Middle frontal gyrus (tissue), 1 donor: ENCODE measurements at regions not wholly inside any gene's neighbourhood (a gene's known extent, or its start where the extent isn't known, plus 50 kb on each side); places are given as distances from the start of the nearest gene placed in this dataset.

Experiments
- DNase-seq: peaks from one replicate; pipeline ENCODE4 v3.0.0-alpha.2; 2015; ENCODE audit warnings: low spot score; ENCODE audit errors: extremely low spot score

DNA sequence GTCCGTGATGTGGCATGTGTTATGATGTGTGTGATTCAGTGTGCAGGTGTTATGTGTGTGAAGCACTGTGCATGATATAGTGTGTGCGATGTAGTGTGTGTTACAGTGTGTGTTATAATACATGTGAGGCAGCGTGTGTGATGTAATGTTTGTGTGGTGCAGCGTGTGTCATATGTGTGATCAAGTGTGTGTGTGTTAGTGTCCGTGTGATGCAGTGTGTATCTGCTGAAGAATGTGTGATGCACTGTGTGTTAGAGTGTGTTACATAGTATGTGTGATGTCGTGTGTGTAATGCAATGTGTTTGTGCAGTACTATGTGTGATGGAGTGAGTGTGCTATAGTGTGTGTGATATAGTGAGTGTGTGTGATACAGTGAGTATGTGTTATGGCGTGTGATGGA is 182.8 kb upstream of the SOX11 start:
- DNase-seq = no peak

DNA sequence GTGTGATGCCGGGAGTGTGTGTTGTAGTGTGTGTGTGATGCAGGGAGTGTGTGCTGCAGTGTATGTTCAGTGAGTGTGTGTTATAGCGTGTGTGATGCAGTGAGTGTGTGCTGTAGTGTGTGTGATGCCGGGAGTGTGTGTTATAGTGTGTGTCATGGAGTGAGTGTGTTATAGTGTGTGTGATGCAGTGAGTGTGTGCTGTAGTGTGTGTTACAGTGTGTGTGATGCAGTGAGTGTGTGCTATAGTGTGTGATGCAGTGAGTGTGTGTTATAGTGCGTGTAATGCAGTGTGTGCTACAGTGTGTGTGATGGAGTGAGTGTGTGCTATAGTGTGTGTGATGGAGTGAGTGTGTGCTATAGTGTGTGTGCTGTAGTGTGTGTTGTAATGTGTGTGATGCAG is 182.1 kb upstream of the SOX11 start:
- no peak for DNase-seq

DNA sequence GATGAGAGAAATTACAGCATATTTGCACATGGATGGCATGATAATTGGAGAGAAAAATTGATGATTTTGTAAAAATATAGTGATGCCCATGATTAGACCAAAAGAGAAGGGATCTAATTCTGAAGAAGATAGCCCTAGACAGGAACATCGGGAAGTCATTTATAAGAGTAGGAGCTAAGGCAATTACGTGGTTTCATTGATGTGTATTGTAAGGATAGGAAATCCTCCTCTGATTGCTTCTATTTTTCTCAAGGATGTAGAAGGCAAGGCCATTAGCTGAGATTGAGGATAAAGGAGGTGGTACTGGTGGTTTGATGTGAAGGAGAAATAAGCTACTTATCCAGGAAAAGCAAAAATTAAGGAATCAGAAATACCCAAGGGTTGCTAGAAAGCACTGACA is 176.5 kb upstream of the SOX11 start:
- DNase-seq = no peak

DNA sequence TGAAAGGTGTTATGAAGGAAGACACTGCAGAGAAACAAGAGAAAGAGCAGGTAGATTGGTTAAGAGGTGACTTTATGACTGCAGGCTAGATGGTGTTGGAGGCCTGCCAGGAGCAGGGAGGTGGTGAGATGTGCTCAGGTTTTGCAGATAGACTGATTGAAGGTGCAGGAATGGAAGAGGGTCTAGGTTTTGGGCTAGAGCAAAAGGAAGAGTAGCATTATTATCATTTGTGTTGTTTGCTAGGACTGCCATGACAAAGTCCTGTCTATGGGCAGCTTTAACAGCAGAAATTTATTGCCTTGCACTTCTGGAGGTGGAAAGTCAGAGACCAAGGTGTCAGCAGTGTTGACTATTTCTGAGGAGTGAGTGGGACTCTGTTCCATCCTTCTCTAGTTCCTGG is 172.9 kb upstream of the SOX11 start:
- no peak for DNase-seq

DNA sequence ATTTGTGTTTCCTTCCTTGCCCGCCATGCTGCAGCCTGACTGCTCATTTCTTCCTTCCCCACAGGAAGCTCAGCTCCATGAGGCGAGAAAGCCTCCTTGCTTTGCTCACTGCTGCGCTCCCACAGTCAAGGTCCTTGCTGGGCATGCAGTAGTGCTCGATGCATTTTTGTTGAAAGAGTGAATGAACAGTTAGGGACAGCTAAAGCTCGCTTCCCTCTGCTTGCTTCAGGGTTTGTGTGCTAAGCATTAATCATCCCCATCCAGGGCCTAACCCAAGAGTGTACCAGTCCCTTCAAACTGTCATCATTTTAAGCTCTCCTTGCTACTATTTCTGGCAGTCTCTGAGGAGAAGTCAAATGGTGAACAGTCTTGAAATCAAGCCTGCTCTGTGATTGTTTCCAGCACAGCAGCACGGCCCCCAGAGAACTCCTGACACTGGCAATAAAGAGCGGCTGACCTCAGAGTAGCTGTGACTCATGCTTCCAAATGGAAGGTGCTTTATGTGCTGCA is 171.7 kb upstream of the SOX11 start:
- no peak for DNase-seq

DNA sequence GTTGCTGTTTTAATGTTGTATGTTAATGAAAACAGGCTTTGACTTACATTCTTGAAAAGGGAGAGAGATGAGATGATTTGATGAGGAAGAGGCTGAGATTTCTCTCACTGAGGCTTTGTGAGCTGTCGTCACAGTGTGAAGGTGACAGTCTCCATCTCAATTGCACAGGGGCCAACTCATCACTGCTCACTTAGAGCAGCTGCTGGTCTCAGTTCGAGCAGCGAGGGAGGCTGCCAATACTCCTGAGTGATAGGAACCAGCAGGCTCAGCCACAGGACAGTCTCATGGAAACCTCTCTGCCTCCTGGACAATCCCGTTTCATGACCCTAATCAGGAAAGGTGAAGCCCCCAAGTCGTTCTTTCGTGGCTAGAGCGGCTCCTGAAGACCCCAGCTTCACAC is 170.7 kb upstream of the SOX11 start:
- DNase-seq = no peak

DNA sequence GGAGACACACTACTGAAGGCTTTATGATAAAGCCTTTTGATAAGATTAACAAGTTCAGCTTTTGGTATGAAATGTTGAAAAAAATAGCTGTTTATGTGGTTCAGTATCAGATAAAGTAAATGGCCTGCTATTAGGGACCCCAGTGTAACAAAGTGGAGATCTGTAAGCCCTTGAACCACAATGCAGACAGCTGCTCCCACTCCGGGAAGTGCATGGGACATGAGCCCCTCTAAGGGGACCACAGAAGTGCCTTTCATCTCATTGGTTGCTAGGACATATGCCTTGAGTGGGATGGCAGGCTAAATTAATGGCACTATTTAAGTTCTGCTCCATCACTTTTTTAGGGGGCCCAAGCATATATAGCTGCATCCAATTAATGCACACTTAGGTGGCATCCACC is 167.6 kb upstream of the SOX11 start:
- no peak for DNase-seq

DNA sequence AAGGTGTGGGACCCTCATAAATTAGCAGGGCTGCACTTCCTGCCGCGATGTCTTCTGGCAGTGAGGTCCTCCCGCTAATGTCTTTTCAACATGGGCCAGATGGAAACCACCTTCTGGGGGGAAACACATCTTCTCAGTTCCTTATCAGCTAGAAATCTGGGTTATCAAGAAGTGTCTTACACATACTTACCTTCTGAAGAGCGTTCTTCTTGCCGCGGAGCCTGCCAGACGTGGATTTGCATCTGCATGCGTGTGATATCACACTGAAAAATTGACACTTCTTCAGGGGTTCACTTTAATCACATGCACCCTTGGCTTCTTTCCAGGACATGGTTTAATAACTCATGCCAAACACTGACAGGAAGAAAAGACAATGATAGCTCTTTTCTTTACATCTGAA is 163.5 kb upstream of the SOX11 start:
- no peak for DNase-seq

DNA sequence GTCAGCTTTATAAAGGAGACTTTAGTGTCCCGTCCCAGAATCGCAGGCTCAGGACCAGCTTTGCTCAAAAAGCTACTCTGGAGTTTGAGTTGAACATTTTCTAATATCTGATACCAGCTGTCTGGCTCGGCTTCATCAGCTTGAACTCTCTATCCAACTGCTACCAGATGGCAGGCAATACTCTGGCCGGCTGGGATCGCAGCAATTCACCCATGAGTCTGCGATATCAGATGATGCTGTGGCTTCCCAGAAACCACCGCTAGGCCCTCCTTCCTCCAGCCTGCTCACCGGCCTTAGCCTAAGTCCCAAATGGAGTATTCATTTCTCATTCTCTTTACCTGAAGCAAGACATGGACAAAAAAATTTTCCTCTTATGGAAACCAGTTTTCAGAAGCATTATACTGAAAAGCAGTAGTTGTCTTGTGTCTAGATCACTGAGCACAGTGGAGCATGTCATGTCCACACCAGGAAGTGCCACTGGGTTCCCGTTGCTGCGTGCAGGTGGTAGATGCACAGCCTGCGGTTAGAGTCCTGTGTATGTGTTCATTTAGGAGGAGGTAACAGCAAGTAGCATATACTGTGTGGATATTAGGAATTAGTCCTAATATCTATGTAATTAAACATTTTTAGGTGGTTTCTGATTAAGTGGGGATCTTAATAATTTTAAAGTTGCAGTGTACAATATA is 162.0 kb upstream of the SOX11 start:
- no peak for DNase-seq

DNA sequence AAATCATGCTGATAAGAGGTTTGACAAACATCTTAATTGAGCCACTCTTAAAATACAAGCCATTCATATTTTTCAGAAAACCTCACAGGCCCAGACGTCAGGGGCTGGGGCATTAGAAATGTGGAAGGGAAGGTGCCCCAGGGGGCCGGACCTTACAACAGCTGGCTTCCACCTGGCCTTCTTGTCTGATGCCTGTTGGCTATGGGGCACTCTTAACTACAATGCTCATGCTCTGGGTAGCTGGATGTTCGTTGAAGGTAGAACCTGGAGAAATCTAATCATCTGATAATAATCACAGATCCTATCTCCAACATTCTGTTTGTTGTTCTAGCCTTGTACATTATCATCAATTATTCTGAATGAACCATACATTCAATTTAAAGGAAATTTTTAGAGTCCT is 156.9 kb upstream of the SOX11 start:
- DNase-seq = no peak

DNA sequence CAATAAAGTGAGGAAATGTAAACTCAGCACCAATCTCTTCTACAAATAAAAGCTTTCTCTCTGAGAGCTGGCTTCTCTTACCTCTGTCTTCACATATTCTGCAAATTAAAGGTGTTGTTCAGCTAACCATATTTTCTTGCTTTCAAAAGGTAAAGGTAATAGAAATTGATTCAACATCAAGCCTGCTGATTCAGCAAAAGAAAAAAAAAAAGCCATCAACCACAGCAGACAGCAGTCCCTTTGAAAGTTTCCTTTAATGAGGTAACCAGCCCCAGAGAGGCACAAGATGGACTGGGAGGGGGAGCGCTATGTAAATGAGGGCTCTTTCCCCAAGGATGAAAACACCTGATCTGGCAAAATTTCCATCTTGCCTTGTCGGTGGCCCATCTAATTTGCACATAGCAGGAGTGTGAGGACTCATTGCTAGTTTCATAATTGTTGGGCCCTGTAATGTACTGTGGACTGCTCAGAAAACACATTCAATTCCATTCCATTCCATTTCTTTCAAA is 154.9 kb upstream of the SOX11 start:
- DNase-seq = no peak

DNA sequence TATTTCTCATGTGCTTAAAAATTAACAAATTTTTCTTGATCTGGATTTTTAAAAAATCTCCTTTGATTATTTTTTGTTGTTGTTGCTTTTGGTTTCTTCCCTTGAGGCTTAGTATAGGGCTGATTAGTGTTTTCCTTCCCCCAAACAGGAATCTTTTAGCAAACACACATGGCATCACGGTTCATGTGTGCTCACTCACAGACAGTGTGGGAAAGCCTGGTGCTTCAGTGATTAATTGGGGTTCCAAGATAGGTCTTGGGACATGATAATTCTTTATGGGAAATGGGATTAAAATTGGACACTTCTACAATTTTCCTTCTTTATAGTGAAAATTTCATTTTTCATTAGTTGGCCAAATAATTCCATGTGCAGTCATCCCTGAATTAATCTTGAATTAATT is 153.9 kb upstream of the SOX11 start:
- DNase-seq = no peak

DNA sequence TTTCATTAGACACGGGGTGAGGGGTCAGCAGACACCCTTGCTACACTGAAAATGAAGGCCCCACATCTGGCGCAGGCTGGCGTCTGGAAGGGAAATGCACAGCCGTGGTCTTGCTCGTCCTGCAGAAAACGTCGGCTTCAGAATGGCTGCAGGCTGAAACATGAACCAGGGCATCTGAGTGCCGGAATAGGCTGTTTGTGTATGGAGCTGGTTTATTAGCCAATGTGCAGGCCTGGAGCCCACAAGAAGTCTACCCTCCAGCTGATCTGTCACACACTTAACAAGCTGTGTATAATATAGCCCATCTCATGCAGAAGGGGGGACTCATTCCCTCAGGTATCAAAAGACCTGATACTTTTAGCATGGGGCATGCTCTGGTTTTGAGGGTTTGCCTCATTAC is 153.4 kb upstream of the SOX11 start:
- no peak for DNase-seq

DNA sequence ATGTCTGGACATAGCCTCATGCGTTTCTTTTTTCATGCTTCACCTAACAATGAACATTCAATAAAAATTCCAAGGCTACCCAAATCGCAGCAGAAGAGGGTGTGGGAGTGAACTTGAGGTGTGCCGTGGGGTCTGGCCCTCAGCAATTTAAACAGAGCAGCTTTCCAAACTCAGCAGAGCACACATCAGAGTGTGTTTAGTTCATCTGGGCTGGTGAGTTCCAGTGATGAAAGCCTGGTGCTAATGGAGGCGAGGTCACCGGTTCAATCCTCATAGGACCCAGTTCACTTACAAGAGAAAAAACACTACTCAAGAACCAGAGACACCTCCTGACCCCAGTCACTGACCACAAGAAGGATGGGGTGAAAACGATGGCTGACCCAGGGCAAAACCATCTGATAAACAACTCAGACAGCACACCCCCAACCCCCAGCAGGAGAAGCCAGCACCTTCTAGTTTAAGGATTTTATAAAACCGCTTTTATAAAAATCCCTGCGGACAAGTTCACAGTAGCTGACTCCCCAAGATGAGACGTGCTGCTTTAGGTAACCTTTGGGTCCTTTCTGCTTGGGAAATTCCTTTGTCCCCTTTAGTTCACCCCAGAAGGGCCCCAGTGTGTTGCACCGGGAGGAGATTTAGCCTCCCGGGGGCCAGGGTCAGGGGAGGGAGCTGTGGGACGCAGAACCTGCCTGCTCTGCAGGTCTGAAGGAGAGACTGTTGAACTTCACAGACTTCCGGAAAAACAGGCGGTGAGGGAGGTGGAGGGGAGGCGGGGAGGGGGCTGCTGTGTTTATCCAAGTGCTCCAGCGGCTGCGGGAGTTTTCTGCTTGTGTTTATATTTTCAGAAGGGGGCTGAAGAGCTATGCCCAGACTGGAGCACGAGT is 152.7 kb upstream of the SOX11 start:
- DNase-seq = no peak

DNA sequence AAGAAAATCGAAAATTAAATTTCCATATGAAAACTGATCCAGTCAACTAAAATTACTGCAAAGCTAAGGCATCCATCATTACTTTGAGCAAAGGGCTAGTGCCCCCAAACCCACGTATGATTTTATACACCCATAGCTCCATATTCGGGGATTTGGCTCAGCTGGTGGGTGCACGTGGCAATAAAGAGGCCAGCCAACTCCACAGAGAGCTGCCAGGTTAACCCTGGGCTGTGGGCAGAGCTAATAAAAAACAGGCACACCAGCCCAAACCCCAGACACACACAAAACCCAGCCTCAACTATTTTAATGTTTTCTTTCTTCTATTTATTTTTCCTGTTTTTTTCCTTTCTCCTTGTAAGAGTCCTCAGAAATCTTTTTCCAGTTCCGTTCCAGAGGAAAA is 151.3 kb upstream of the SOX11 start:
- DNase-seq = no peak

DNA sequence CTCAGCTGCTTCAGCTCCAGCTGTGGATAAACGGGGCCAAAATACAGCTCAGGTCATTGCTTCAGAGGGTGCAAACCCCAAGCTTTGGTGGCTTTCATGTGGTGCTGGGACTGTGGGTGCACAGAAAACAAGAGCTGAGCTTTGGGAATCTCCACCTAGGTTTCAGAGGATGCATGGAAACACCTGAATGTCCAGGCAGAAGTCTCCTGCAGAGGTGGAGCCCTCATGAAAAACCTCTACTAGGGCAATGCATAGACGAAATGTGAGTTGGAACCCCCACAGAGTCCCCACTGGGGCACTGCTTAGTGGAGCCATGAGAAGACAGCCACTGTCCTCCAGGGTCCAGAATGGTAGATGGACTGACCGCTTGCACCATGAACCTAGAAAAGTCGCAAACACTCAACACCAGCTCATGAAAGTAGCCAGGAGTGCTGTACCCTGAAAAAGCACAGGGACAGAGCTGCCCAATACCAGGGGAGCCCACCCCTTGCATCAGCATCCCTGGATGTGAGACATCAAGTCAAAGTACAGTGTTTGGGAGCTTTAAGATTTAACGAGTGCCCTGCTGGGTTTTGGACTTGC is 147.9 kb upstream of the SOX11 start:
- DNase-seq = no peak

DNA sequence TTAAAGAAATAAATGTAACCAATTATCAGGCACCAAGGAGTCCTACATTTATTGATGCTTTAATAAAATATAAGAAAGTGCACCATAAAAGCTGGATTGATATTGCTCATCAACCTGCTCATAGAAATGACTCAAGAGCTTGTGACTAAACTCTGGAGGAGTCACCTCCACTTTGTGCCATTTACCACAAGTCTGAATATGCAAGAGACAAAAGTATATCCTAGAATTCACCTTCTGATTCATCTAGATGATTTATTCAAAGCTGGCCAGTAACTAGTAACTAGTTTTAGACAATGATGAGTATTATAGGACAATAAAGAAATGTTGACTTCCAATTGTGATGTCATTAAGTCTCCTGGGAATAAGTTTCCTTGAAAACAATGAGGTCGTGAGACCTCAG is 146.0 kb upstream of the SOX11 start:
- no peak for DNase-seq

DNA sequence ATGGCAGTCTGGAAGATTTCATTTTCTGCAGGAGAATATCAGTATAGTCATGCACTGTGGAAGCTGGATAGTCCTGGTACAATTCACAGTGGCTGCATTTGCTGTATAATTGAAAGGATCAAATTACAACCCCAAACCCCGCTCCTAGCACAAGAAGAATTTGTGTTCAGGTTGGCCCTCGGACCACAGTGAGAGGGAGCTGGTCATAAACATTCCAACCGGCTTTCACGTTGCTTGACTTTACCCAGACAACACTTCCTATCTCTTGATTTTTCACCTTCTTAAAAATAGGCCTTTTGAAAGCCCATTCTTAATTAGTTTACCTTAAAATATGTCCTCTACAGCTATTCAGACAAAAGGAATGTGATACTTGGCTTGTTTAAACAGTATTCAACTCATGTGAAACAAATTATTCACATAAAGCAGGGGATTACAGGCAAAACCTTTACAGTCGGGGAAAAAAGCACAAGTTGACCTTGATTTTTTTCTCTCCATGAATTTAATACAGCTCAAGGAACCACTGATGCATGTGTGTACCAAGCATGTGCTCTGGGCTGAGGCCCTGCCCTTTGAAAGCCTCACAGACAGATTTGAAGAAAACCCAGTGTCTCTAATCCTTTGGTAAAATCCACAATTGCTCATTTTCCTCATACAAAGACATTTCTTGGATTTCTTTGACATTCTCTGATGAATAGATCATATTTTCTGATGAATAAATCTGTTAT is 143.0 kb upstream of the SOX11 start:
- no peak for DNase-seq

DNA sequence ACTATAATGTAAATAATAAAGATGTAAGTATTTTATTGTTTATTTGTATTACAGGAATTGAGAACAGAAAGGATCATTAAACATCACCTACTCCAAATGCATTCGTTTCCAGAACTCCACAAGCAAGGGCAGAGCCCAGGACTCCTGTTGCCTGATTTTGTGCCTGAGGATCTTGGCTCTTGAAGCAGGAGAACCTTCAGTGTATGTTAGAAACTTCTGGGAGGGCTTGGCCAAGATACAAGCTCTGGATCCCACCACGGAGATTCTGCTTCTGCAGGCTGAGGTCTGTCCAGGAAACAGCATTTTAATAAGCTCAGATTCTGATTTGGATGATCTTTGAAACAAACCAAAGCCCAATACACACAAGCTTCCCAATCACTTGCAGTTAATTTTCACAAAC is 142.4 kb upstream of the SOX11 start:
- no peak for DNase-seq

DNA sequence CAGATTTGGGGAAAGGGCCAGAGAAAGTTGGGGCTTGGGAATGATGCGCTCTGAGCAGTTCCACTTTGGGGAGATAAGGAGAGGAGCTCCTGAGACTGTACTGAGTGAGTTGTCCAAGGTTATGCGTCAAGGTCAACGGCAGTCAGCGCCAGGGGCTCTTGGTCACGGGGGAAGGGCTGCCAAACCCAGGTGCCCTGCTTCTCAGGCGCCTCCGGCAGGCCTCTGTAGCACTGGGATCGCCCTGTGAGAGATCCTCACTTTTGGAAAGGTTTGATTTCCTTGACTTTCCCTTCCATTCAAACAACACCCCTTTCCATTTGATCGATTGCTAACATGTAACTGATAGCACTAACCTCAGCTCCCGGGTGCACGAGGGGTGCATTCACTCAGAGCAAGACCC is 136.5 kb upstream of the SOX11 start:
- DNase-seq = no peak

DNA sequence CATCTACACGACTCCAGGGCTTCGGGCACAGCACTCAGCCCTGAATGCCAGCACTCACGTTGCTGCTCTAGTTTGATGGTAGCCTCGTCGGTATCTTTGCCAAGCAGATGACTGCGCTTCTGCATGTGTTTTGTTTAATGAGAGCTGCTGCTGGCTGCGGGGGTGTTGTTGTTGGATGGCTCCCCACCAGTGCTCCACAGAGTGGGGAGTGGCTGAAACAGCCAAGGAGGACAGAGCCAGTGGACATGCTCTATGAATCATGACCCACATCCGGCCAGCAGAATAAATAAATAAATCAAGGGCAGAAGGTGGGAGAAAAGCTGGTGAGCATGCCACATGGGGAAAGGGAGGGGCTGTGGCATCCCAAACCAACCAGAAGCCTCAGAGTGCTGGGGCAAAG is 131.2 kb upstream of the SOX11 start:
- DNase-seq = no peak

DNA sequence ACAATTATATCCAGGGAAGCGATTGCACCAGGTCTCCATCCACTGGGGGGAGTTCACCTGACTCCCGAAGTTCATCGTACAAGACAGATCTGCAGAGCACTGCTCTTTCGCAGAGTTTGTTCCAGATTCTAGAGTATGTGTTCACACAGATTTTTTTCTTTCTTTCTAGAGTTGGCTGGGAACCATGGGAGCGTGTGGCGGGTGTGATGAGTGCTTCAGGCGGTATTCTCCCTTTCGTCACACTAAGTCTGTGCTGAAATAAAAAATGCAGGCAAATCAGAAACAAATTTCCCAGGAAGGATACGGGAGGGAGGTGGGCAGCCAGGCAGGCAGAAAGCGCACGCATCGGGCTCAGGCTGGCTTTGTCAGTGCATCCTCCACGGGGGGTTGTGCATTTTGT is 129.8 kb upstream of the SOX11 start:
- DNase-seq = no peak
